ENCODE measurements at regions not wholly inside any gene's neighbourhood (a gene's known extent, or its start where the extent isn't known, plus 50 kb on each side); places are given as distances from the start of the nearest gene placed in this dataset.
"Not testable (repeated sequence)": the region's sequence is repeated elsewhere in the genome, so short reads cannot be mapped to it uniquely, and the experiment has no call there.

- DNase-seq (ENCODE audit: low spot score), result no peak
Measured at GRCh38 chr5:87138091-87138805, 129.4 kb upstream of the RASA1 start.

- no peak for DNase-seq (ENCODE audit: low spot score)
Measured at GRCh38 chr5:87139795-87140194, 127.9 kb upstream of the RASA1 start.

- no peak for DNase-seq (ENCODE audit: low spot score)
Measured at GRCh38 chr5:87141544-87141943, 126.1 kb upstream of the RASA1 start.

- DNase-seq (ENCODE audit: low spot score), result not testable (repeated sequence)
Measured at GRCh38 chr5:87145853-87146252, 121.8 kb upstream of the RASA1 start.

GRCh38 chr5:87147441-87147840 is 120.2 kb upstream of the RASA1 start:
- no peak for DNase-seq (ENCODE audit: low spot score)

GRCh38 chr5:87150630-87151029 is 117.1 kb upstream of the RASA1 start:
- DNase-seq (ENCODE audit: low spot score), result no peak

- no peak for DNase-seq (ENCODE audit: low spot score)
Measured at GRCh38 chr5:87151547-87151946, 116.1 kb upstream of the RASA1 start.

- no peak for DNase-seq (ENCODE audit: low spot score)
Measured at GRCh38 chr5:87152886-87153285, 114.8 kb upstream of the RASA1 start.

GRCh38 chr5:87154191-87154590 is 113.5 kb upstream of the RASA1 start:
- no peak for DNase-seq (ENCODE audit: low spot score)

GRCh38 chr5:87155106-87155505 is 112.6 kb upstream of the RASA1 start:
- DNase-seq (ENCODE audit: low spot score), result no peak

- DNase-seq (ENCODE audit: low spot score), result no peak
Measured at GRCh38 chr5:87156631-87157030, 111.1 kb upstream of the RASA1 start.

- no peak for DNase-seq (ENCODE audit: low spot score)
Measured at GRCh38 chr5:87164409-87164808, 103.3 kb upstream of the RASA1 start.

GRCh38 chr5:87169300-87169991 is 98.2 kb upstream of the RASA1 start:
- DNase-seq (ENCODE audit: low spot score), result no peak

- no peak for DNase-seq (ENCODE audit: low spot score)
Measured at GRCh38 chr5:87170799-87171198, 96.9 kb upstream of the RASA1 start.

- DNase-seq (ENCODE audit: low spot score), result no peak
Measured at GRCh38 chr5:87182649-87183048, 85.0 kb upstream of the RASA1 start.

- no peak for DNase-seq (ENCODE audit: low spot score)
Measured at GRCh38 chr5:87183896-87184295, 83.8 kb upstream of the RASA1 start.

- no peak for DNase-seq (ENCODE audit: low spot score)
Measured at GRCh38 chr5:87184605-87185004, 83.1 kb upstream of the RASA1 start.

- DNase-seq (ENCODE audit: low spot score), result no peak
Measured at GRCh38 chr5:87185838-87186237, 81.8 kb upstream of the RASA1 start.

GRCh38 chr5:87188391-87188790 is 79.3 kb upstream of the RASA1 start:
- no peak for DNase-seq (ENCODE audit: low spot score)

GRCh38 chr5:87190041-87190440 is 77.6 kb upstream of the RASA1 start:
- no peak for DNase-seq (ENCODE audit: low spot score)

- no peak for DNase-seq (ENCODE audit: low spot score)
Measured at GRCh38 chr5:87190687-87191086, 77.0 kb upstream of the RASA1 start.

GRCh38 chr5:87191645-87192044 is 76.0 kb upstream of the RASA1 start:
- no peak for DNase-seq (ENCODE audit: low spot score)

- no peak for DNase-seq (ENCODE audit: low spot score)
Measured at GRCh38 chr5:87195104-87195591, 72.5 kb upstream of the RASA1 start.
